ENCODE measurements at regions not wholly inside any gene's neighbourhood (a gene's known extent, or its start where the extent isn't known, plus 50 kb on each side); places are given as distances from the start of the nearest gene placed in this dataset.

DNA sequence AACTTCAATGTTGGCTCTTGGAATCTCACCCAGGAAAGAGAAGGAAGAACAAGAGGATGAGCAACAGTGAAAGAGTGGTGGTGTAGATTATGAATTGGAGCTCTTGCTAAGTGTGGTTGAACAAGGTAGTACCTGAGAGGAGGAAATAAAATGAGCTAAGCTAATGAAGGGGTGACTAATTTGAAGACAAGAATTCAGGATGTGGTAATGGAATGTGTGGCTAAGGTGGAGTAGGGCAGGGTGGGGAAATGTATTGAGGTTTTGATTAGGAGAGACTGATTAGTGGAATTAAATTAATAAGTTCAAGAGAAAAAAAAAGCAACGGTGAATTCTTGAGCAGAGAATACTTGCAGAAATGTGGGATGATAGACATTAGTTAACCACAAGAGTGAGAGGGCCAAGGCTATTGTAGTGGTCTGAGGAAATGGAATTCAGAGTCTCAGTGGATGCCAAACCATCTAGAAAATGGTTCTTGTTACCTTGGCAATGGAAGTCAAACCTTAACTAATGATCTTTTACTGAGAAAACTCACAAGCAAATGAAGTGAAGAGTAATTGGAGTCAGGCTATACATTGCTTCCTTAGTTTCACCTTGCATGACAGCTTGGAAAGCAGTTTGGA lies 648.3 kb upstream of the ZNF608 start:
- TF ChIP-seq CTCF (conservative IDR thresholded peaks at IDR 0.05; ENCODE audit: low read depth, low read length) (no peak), EZH2phosphoT487 (IDR thresholded peaks at IDR 0.05; ENCODE audit: borderline replicate concordance, low read length) (no peak), EZH2 (IDR thresholded peaks at IDR 0.05; ENCODE audit: low read length, unreplicated experiment) (no peak)
